NB4 (cell line): ENCODE measurements at regions not wholly inside any gene's neighbourhood (a gene's known extent, or its start where the extent isn't known, plus 50 kb on each side); places are given as distances from the start of the nearest gene placed in this dataset.

Experiments
- CTCF ChIP-seq: IDR thresholded peaks from one replicate; pipeline ENCODE4 v1.5.1; 2012; ENCODE audit warnings: low read depth, low read length
- MAX ChIP-seq: IDR thresholded peaks from 2 replicates; pipeline ENCODE4 v1.6.1; 2011; ENCODE audit warnings: low read depth, low read length
- MYC ChIP-seq: IDR thresholded peaks from 2 replicates; pipeline ENCODE4 v1.6.1; 2011; ENCODE audit warnings: low read depth, low read length
- POLR2A ChIP-seq: IDR thresholded peaks from 2 replicates; pipeline ENCODE4 v1.6.1; 2011; ENCODE audit warnings: mild to moderate bottlenecking; ENCODE audit not compliant: insufficient read length; ENCODE audit errors: extremely low read depth

GRCh38 chr1:198435056-198435455, 105.4 kb downstream of the ATP6V1G3 start:
- TF ChIP-seq CTCF (no peak), POLR2A (no peak), MAX (no peak), MYC (no peak)
